H1 (cell line): ENCODE measurements at regions not wholly inside any gene's neighbourhood (a gene's known extent, or its start where the extent isn't known, plus 50 kb on each side); places are given as distances from the start of the nearest gene placed in this dataset.

ENCODE experiments used
- CTCF ChIA-PET: fragments of 300-600 bp; sonication (Branson Sonifier 250); formaldehyde crosslinking; loops from one replicate; lab custom pipeline; 2021; ENCODE audit not compliant: partially characterized antibody; lab: Charles Lee
- POLR2A ChIA-PET: fragments of 300-600 bp; sonication (Branson Sonifier 250); formaldehyde crosslinking; loops from one replicate; lab custom pipeline; 2021; ENCODE audit warnings: inconsistent platforms; ENCODE audit not compliant: partially characterized antibody; lab: Charles Lee
- DNase-seq, 2 experiments: peaks; one replicate each; pipeline versions ENCODE4 v3.0.0 to v3.0.0-alpha.2; 2010 to 2022; ENCODE audit warnings: low spot score in 2 of 2, low read depth in 1 of 2, mixed read lengths in 1 of 2
- FAIRE-seq: peaks from 2 replicates; lab custom pipeline; 2011; peaks lifted over from hg19 to GRCh38; lab: Jason Lieb, UNC
- H2AFZ ChIP-seq: 2 replicates; pipeline ENCODE4 v1.8.1; 2012; ENCODE audit warnings: low read length, inconsistent platforms
- H2AK5ac ChIP-seq: 2 replicates; pipeline ENCODE4 v1.6.1; 2013; ENCODE audit warnings: low read depth, low read length
- H2BK120ac ChIP-seq: replicated peaks from 2 replicates; pipeline ENCODE3; 2013; ENCODE audit warnings: low read depth, low read length, inconsistent platforms
- H2BK12ac ChIP-seq: 2 replicates; pipeline ENCODE4 v1.6.1; 2013; ENCODE audit warnings: low read depth, low read length
- H2BK15ac ChIP-seq: 2 replicates; pipeline ENCODE4 v1.6.1; 2013; ENCODE audit warnings: low read length
- H2BK20ac ChIP-seq: 2 replicates; pipeline ENCODE4 v1.6.1; 2013; ENCODE audit warnings: low read length
- H2BK5ac ChIP-seq: 2 replicates; pipeline ENCODE4 v1.6.1; 2013; ENCODE audit warnings: low read depth, low read length
- H3K14ac ChIP-seq: 2 replicates; pipeline ENCODE4 v1.6.1; 2013; ENCODE audit warnings: inconsistent platforms; ENCODE audit not compliant: insufficient read length
- H3K18ac ChIP-seq: 2 replicates; pipeline ENCODE4 v1.6.1; 2013; ENCODE audit warnings: low read length; ENCODE audit errors: extremely low read depth
- H3K23ac ChIP-seq: 2 replicates; pipeline ENCODE4 v1.6.1; 2013; ENCODE audit warnings: inconsistent platforms; ENCODE audit not compliant: insufficient read length
- H3K23me2 ChIP-seq: 2 replicates; pipeline ENCODE4 v1.6.1; 2013; ENCODE audit warnings: low read depth, low read length
- H3K27ac ChIP-seq: 2 replicates; pipeline ENCODE4 v1.6.1; 2011; ENCODE audit warnings: low read depth, low read length, inconsistent platforms
- H3K27me3 ChIP-seq, 4 experiments: replicated peaks in 1 of 4; 1 replicate in 1 of 4; 2 replicates in 3 of 4; pipeline versions ENCODE4 v1.6.1 to v1.8.1; 2011 to 2013; ENCODE audit warnings: low read length in 3 of 4, mild to moderate bottlenecking in 3 of 4, inconsistent platforms in 2 of 4, mixed read lengths in 2 of 4, moderate library complexity in 1 of 4; ENCODE audit not compliant: control insufficient read depth in 3 of 4, insufficient read depth in 3 of 4; ENCODE audit errors: extremely low read depth in 1 of 4
- H3K36me3 ChIP-seq, 4 experiments: 2 replicates each; pipeline versions ENCODE4 v1.6.1 to v1.8.1; 2011 to 2013; ENCODE audit warnings: mild to moderate bottlenecking in 4 of 4, low read length in 3 of 4, moderate library complexity in 2 of 4, control low read depth in 1 of 4, inconsistent platforms in 1 of 4; ENCODE audit not compliant: insufficient read depth in 4 of 4, control insufficient read depth in 2 of 4
- H3K4ac ChIP-seq: replicated peaks from 2 replicates; pipeline ENCODE3; 2013; ENCODE audit warnings: low read length, low read depth, mixed read lengths, inconsistent platforms; ENCODE audit not compliant: insufficient read length
- H3K4me1 ChIP-seq, 4 experiments: replicated peaks in 1 of 4; 1 replicate in 1 of 4; 2 replicates in 3 of 4; pipeline versions ENCODE4 v1.6.1 to v1.8.1; 2011 to 2013; ENCODE audit warnings: low read length in 3 of 4, inconsistent platforms in 2 of 4, mixed read lengths in 1 of 4; ENCODE audit not compliant: insufficient read depth in 4 of 4, control insufficient read depth in 3 of 4
- H3K4me2 ChIP-seq, 2 experiments: 2 replicates each; pipeline versions ENCODE4 v1.6.1 to v1.8.1; 2011 to 2013; ENCODE audit warnings: low read depth in 2 of 2, low read length in 2 of 2, control low read depth in 1 of 2, inconsistent platforms in 1 of 2, mild to moderate bottlenecking in 1 of 2; ENCODE audit not compliant: insufficient read depth in 1 of 2
- H3K4me3 ChIP-seq, 4 experiments: fragments of 200-600, 300-600 bp in 1 of 4; sonication (generic), shearing (Covaris generic), sonication (Bioruptor Twin) in 1 of 4; 2 replicates each; pipeline versions ENCODE4 v1.5.1 to v1.8.1; 2011 to 2016; ENCODE audit warnings: low read length in 4 of 4, low read depth in 3 of 4, control low read depth in 2 of 4, inconsistent platforms in 2 of 4, mild to moderate bottlenecking in 2 of 4, mixed read lengths in 1 of 4, moderate library complexity in 1 of 4; ENCODE audit not compliant: insufficient read depth in 2 of 4; ENCODE audit errors: extremely low read depth in 1 of 4
- H3K56ac ChIP-seq: replicated peaks from 2 replicates; pipeline ENCODE3; 2013; ENCODE audit warnings: low read depth, mild to moderate bottlenecking, mixed read lengths, low read length, inconsistent platforms; ENCODE audit not compliant: insufficient read length
- H3K79me1 ChIP-seq: 2 replicates; pipeline ENCODE4 v1.6.1; 2013; ENCODE audit warnings: low read depth, low read length, control low read depth
- H3K79me2 ChIP-seq, 2 experiments: 2 replicates each; pipeline versions ENCODE4 v1.6.1 to v1.8.1; 2012 to 2013; ENCODE audit warnings: low read length in 2 of 2, mild to moderate bottlenecking in 2 of 2, inconsistent platforms in 1 of 2; ENCODE audit not compliant: insufficient read depth in 2 of 2, control insufficient read depth in 1 of 2
- H3K9ac ChIP-seq, 4 experiments: replicated peaks in 1 of 4; 1 replicate in 1 of 4; 2 replicates in 3 of 4; pipeline versions ENCODE4 v1.6.1 to v1.8.1; 2011 to 2013; ENCODE audit warnings: low read depth in 3 of 4, low read length in 3 of 4, control low read depth in 2 of 4, mild to moderate bottlenecking in 2 of 4, moderate library complexity in 2 of 4, inconsistent platforms in 1 of 4; ENCODE audit errors: extremely low read depth in 1 of 4
- H3K9me3 ChIP-seq, 2 experiments: 2 replicates each; pipeline versions ENCODE4 v1.6.1 to v1.8.1; 2012 to 2013; ENCODE audit warnings: mild to moderate bottlenecking in 2 of 2, moderate library complexity in 2 of 2, control low read depth in 1 of 2, inconsistent platforms in 1 of 2, low read depth in 1 of 2, low read length in 1 of 2, mixed read lengths in 1 of 2; ENCODE audit not compliant: insufficient read depth in 2 of 2
- H4K20me1 ChIP-seq, 2 experiments: replicated peaks in 1 of 2; 2 replicates each; pipeline versions ENCODE3 to v1.8.1; 2011 to 2013; ENCODE audit warnings: inconsistent platforms in 2 of 2, low read length in 2 of 2, mild to moderate bottlenecking in 1 of 2; ENCODE audit not compliant: insufficient read depth in 2 of 2, control insufficient read depth in 1 of 2
- H4K5ac ChIP-seq: 2 replicates; pipeline ENCODE4 v1.6.1; 2013; ENCODE audit warnings: low read length, low read depth, mixed read lengths, inconsistent platforms; ENCODE audit not compliant: insufficient read length
- H4K8ac ChIP-seq: 2 replicates; pipeline ENCODE4 v1.8.0; 2013; ENCODE audit warnings: mild to moderate bottlenecking, moderate library complexity, low read length, inconsistent platforms; ENCODE audit not compliant: insufficient read depth; ENCODE audit errors: extremely low read depth
- H4K91ac ChIP-seq: replicated peaks from 2 replicates; pipeline ENCODE3; 2013; ENCODE audit warnings: low read length, mixed read lengths, inconsistent platforms; ENCODE audit not compliant: insufficient read length
- ATF3 ChIP-seq: IDR thresholded peaks from 2 replicates; pipeline ENCODE4 v1.6.1; 2011; ENCODE audit warnings: low read depth, mild to moderate bottlenecking, low read length; ENCODE audit not compliant: insufficient read depth
- CTCF ChIP-seq, 3 experiments: IDR thresholded peaks; 1 replicate in 2 of 3; 2 replicates in 1 of 3; pipeline versions ENCODE4 v1.5.1 to v1.6.1; 2011; ENCODE audit warnings: low read length in 3 of 3, mild to moderate bottlenecking in 3 of 3, inconsistent platforms in 2 of 3, low read depth in 1 of 3, moderate library complexity in 1 of 3; ENCODE audit not compliant: insufficient read depth in 1 of 3; ENCODE audit errors: control extremely low read depth in 1 of 3
- JUND ChIP-seq: IDR thresholded peaks from 2 replicates; pipeline ENCODE4 v1.6.1; 2011; ENCODE audit warnings: mild to moderate bottlenecking, improper control_type of control experiment, low read length
- KDM1A ChIP-seq: fragments of 200-600, 300-600 bp; sonication (generic); IDR thresholded peaks from 2 replicates; pipeline ENCODE4 v1.7.1; 2016; ENCODE audit warnings: mild to moderate bottlenecking, low read length, borderline replicate concordance
- POU5F1 ChIP-seq: IDR thresholded peaks from 2 replicates; pipeline ENCODE4 v1.6.1; 2011; ENCODE audit warnings: low read depth, mild to moderate bottlenecking, low read length, moderate library complexity
- RAD21 ChIP-seq, 2 experiments: IDR thresholded peaks in 1 of 2; conservative IDR thresholded peaks in 1 of 2; 2 replicates each; pipeline ENCODE4 v1.6.1; 2011; ENCODE audit warnings: low read depth in 2 of 2, low read length in 2 of 2, improper control_type of control experiment in 1 of 2, inconsistent platforms in 1 of 2, mild to moderate bottlenecking in 1 of 2, moderate library complexity in 1 of 2
- SAP30 ChIP-seq: fragments of 300-600 bp; sonication (generic); IDR thresholded peaks from 2 replicates; pipeline ENCODE4 v1.7.1; 2012; ENCODE audit warnings: low read length, moderate library complexity, mild to moderate bottlenecking, inconsistent platforms; ENCODE audit not compliant: insufficient read depth, insufficient replicate concordance
- SIN3A ChIP-seq, 2 experiments: IDR thresholded peaks in 1 of 2; conservative IDR thresholded peaks in 1 of 2; 2 replicates each; pipeline ENCODE4 v1.6.1; 2011 to 2012; ENCODE audit warnings: low read length in 2 of 2, improper control_type of control experiment in 1 of 2, low read depth in 1 of 2, mild to moderate bottlenecking in 1 of 2
- TAF1 ChIP-seq: IDR thresholded peaks from 2 replicates; pipeline ENCODE4 v1.6.1; 2011; ENCODE audit warnings: mild to moderate bottlenecking, low read depth, low read length
- WGBS, 2 experiments: shearing (Covaris generic) in 1 of 2; methylation state at CpG; one replicate each; pipeline versions ENCODE4 v1.1.6 to v1.1.7; 2013 to 2015; ENCODE audit warnings: low lambda C conversion rate in 2 of 2, mixed read lengths in 2 of 2, inconsistent platforms in 1 of 2, low coverage in 1 of 2, missing lambda C conversion rate in 1 of 2; ENCODE audit not compliant: insufficient replicate concordance in 2 of 2, insufficient coverage in 1 of 2, insufficient read length in 1 of 2; ENCODE audit errors: extremely low coverage in 1 of 2, missing lambda C conversion rate in 1 of 2; 5-methylcytosine and 5-hydroxymethylcytosine counted together

- Histone ChIP-seq H2BK12ac (no peak overlapping the region), H2BK120ac (no peak overlapping the region), H3K9ac (no peak overlapping the region), H3K14ac (no peak overlapping the region), H3K4me1 (no peaks in the 10 kb centered on the region), H3K4me3 (no peak overlapping the region), H3K9me3 (no peaks in the 10 kb centered on the region), H3K27ac (no peak overlapping the region), H2AFZ (no peak overlapping the region), H4K8ac (no peak overlapping the region), H3K23me2 (no peaks in the 10 kb centered on the region), H3K79me2 (no peaks in the 10 kb centered on the region), H3K56ac (no peak overlapping the region), H3K4me2 (no peak overlapping the region), H2BK15ac (no peak overlapping the region), H3K4ac (no peak overlapping the region), H2AK5ac (no peak overlapping the region), H4K91ac (no peak overlapping the region), H3K27me3 (no peaks in the 10 kb centered on the region), H3K36me3 (no peaks in the 10 kb centered on the region), H3K18ac (no peak overlapping the region), H3K23ac (no peak overlapping the region), H2BK5ac (no peak overlapping the region), H3K79me1 (no peaks in the 10 kb centered on the region), H4K20me1 (no peaks in the 10 kb centered on the region), H4K5ac (no peak overlapping the region), H2BK20ac (no peak overlapping the region)
- FAIRE-seq (no peak), DNase-seq (no peak)
- POLR2A ChIA-PET = no interaction called here
- CTCF ChIA-PET = interaction anchor here (0.6 to 1.6 kb wide), 2 partner anchors 12 to 20 kb away, joined by 4 to 5 read pairs; no protein-coding TSS in a partner anchor
- 100% methylated on average over 1 of the region's 1 CpG; no CpG with 5 or more reads in 1 of the 2 experiments for WGBS, 2 experiments
- no peak for TF ChIP-seq POU5F1
- no peak for TF ChIP-seq CTCF (IDR thresholded peaks at IDR 0.05; ENCODE audit: control extremely low read depth in 1 of 3, insufficient read depth in 1 of 3, low read depth in 1 of 3, low read length in 3 of 3)
- no peak for TF ChIP-seq RAD21 (IDR thresholded peaks at IDR 0.05 in 1 of 2, conservative IDR thresholded peaks at IDR 0.05 in 1 of 2; ENCODE audit: low read depth in 2 of 2, low read length in 2 of 2)
- TF ChIP-seq SIN3A (conservative IDR thresholded peaks at IDR 0.05 in 1 of 2, IDR thresholded peaks at IDR 0.05 in 1 of 2; ENCODE audit: low read depth in 1 of 2, low read length in 2 of 2) = no peak
- no peak for TF ChIP-seq TAF1
- no peak for TF ChIP-seq SAP30
- TF ChIP-seq ATF3 = no peak
- no peak for TF ChIP-seq JUND
- no peak for TF ChIP-seq KDM1A
These were observed 541.4 kb upstream of the MIR17HG start for GRCh38 chr13:90806016-90806615.
